GM12891 (cell line): ENCODE measurements at regions not wholly inside any gene's neighbourhood (a gene's known extent, or its start where the extent isn't known, plus 50 kb on each side); places are given as distances from the start of the nearest gene placed in this dataset.

Source experiments
- POLR2A ChIP-seq: IDR thresholded peaks from 2 replicates; pipeline ENCODE4 v1.6.1; 2011; ENCODE audit warnings: low read depth, low read length, control low read depth
- POLR2AphosphoS5 ChIP-seq: IDR thresholded peaks from 2 replicates; pipeline ENCODE4 v1.6.1; 2011; ENCODE audit warnings: low read depth, low read length, control low read depth
- SPI1 ChIP-seq: IDR thresholded peaks from 2 replicates; pipeline ENCODE4 v1.6.1; 2011; ENCODE audit warnings: low read depth, low read length, control low read depth
- TAF1 ChIP-seq: IDR thresholded peaks from 2 replicates; pipeline ENCODE4 v1.6.1; 2011; ENCODE audit warnings: low read depth, low read length, control low read depth

GRCh38 chr10:43863859-43864591, 215.3 kb upstream of the ZNF32 start:
- no peak for TF ChIP-seq TAF1
- no peak for TF ChIP-seq POLR2A
- TF ChIP-seq POLR2AphosphoS5, result no peak
- no peak for TF ChIP-seq SPI1
